ENCODE measurements at regions not wholly inside any gene's neighbourhood (a gene's known extent, or its start where the extent isn't known, plus 50 kb on each side); places are given as distances from the start of the nearest gene placed in this dataset.

DNA sequence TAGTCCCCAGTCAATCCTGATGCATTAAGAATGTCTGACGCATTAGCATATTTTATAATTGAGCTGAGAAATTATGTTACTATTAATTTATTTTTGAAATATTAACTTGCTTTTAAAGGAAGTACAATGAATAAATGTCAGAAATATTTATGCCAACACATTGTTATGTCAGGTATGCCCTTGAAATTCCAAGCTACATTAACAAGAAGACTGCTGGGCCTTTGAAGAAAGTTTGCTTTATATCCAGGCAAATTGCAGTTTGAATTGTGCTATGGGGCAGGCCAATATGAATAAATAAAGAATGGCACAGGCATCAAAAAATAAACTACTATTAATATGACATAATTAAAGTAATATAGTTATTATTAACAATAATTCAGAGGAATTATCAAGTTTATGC, 1391.3 kb downstream of the PLA2G4A start:
- Histone ChIP-seq H3K79me2 (replicated peaks; ENCODE audit: insufficient read depth, low read length) (no peaks in the 10 kb centered on the region), H3K9me2 (ENCODE audit: insufficient read depth, low read length) (no peaks in the 10 kb centered on the region), H3K9me3 (ENCODE audit: low read length) (no peaks in the 10 kb centered on the region), H3K36me3 (ENCODE audit: insufficient read depth, low read length) (no peaks in the 10 kb centered on the region), H3K4me3 (ENCODE audit: low read length) (no peak overlapping the region), H3K27ac (ENCODE audit: low read length) (no peak overlapping the region), H2AFZ (ENCODE audit: low read depth, low read length) (no peak overlapping the region), H3K4me2 (ENCODE audit: low read length) (no peak overlapping the region), H3K27me3 (ENCODE audit: insufficient read depth, low read depth, low read length) (no peaks in the 10 kb centered on the region), H3F3A (ENCODE audit: insufficient read depth, low read length, poor library complexity, severe bottlenecking) (no peaks in the 10 kb centered on the region), H4K20me1 (ENCODE audit: insufficient read depth) (no peaks in the 10 kb centered on the region), H3K9ac (ENCODE audit: low read length) (no peak overlapping the region)
- TF ChIP-seq, protein P1, sequence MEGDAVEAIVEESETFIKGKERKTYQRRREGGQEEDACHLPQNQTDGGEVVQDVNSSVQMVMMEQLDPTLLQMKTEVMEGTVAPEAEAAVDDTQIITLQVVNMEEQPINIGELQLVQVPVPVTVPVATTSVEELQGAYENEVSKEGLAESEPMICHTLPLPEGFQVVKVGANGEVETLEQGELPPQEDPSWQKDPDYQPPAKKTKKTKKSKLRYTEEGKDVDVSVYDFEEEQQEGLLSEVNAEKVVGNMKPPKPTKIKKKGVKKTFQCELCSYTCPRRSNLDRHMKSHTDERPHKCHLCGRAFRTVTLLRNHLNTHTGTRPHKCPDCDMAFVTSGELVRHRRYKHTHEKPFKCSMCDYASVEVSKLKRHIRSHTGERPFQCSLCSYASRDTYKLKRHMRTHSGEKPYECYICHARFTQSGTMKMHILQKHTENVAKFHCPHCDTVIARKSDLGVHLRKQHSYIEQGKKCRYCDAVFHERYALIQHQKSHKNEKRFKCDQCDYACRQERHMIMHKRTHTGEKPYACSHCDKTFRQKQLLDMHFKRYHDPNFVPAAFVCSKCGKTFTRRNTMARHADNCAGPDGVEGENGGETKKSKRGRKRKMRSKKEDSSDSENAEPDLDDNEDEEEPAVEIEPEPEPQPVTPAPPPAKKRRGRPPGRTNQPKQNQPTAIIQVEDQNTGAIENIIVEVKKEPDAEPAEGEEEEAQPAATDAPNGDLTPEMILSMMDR (IDR thresholded peaks at IDR 0.05; ENCODE audit: poor library complexity, severe bottlenecking), result no peak
- TF ChIP-seq SMC3 (conservative IDR thresholded peaks at IDR 0.05; ENCODE audit: poor library complexity) (no peak), EP300 (conservative IDR thresholded peaks at IDR 0.05; ENCODE audit: poor library complexity, severe bottlenecking) (no peak), TAF1 (IDR thresholded peaks at IDR 0.05; ENCODE audit: low read depth) (no peak), MXI1 (conservative IDR thresholded peaks at IDR 0.05; ENCODE audit: poor library complexity, severe bottlenecking) (no peak)

DNA sequence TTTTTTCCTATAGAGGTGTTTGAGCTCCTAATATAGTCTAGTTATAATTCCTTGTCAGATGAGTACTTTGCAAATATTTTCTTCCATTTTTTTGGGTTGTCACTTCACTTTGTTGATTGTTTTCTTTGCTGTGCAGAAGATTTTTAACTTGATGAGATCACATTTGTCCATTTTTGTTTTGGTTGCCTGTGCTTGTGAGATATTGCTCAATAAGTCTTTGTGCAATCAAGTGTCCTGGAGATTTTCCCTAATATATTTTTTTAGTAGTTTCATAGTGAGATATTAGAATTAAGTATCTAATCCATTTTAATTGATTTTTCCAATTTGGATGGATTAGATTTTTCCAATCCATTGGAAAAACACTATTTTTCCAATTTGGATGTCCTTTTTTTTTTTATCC, 1395.5 kb downstream of the PLA2G4A start:
- Histone ChIP-seq H3K9me3 (ENCODE audit: low read length) (no peaks in the 10 kb centered on the region), H3K36me3 (ENCODE audit: insufficient read depth, low read length) (no peaks in the 10 kb centered on the region), H2AFZ (ENCODE audit: low read depth, low read length) (no peak overlapping the region), H4K20me1 (ENCODE audit: insufficient read depth) (no peaks in the 10 kb centered on the region), H3K9me2 (ENCODE audit: insufficient read depth, low read length) (no peaks in the 10 kb centered on the region), H3K27me3 (ENCODE audit: insufficient read depth, low read depth, low read length) (no peaks in the 10 kb centered on the region), H3K4me3 (ENCODE audit: low read length) (no peak overlapping the region), H3K4me2 (ENCODE audit: low read length) (no peak overlapping the region), H3F3A (ENCODE audit: insufficient read depth, low read length, poor library complexity, severe bottlenecking) (no peaks in the 10 kb centered on the region), H3K27ac (ENCODE audit: low read length) (no peak overlapping the region), H3K79me2 (replicated peaks; ENCODE audit: insufficient read depth, low read length) (no peaks in the 10 kb centered on the region), H3K9ac (ENCODE audit: low read length) (no peak overlapping the region)
- TF ChIP-seq RAD21 (conservative IDR thresholded peaks at IDR 0.05) (no peak), TAF1 (IDR thresholded peaks at IDR 0.05; ENCODE audit: low read depth) (no peak), MXI1 (conservative IDR thresholded peaks at IDR 0.05; ENCODE audit: poor library complexity, severe bottlenecking) (no peak), EP300 (conservative IDR thresholded peaks at IDR 0.05; ENCODE audit: poor library complexity, severe bottlenecking) (no peak), POLR2AphosphoS5 (IDR thresholded peaks at IDR 0.05) (no peak), EZH2 (IDR thresholded peaks at IDR 0.05; ENCODE audit: borderline replicate concordance, insufficient read depth, low read length, poor library complexity, severe bottlenecking) (no peak), SMC3 (conservative IDR thresholded peaks at IDR 0.05; ENCODE audit: poor library complexity) (no peak)
- TF ChIP-seq, protein P2, sequence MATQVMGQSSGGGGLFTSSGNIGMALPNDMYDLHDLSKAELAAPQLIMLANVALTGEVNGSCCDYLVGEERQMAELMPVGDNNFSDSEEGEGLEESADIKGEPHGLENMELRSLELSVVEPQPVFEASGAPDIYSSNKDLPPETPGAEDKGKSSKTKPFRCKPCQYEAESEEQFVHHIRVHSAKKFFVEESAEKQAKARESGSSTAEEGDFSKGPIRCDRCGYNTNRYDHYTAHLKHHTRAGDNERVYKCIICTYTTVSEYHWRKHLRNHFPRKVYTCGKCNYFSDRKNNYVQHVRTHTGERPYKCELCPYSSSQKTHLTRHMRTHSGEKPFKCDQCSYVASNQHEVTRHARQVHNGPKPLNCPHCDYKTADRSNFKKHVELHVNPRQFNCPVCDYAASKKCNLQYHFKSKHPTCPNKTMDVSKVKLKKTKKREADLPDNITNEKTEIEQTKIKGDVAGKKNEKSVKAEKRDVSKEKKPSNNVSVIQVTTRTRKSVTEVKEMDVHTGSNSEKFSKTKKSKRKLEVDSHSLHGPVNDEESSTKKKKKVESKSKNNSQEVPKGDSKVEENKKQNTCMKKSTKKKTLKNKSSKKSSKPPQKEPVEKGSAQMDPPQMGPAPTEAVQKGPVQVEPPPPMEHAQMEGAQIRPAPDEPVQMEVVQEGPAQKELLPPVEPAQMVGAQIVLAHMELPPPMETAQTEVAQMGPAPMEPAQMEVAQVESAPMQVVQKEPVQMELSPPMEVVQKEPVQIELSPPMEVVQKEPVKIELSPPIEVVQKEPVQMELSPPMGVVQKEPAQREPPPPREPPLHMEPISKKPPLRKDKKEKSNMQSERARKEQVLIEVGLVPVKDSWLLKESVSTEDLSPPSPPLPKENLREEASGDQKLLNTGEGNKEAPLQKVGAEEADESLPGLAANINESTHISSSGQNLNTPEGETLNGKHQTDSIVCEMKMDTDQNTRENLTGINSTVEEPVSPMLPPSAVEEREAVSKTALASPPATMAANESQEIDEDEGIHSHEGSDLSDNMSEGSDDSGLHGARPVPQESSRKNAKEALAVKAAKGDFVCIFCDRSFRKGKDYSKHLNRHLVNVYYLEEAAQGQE (IDR thresholded peaks at IDR 0.05; ENCODE audit: borderline replicate concordance), result no peak
- TF ChIP-seq, protein P1 (IDR thresholded peaks at IDR 0.05; ENCODE audit: poor library complexity, severe bottlenecking), result no peak
